ENCODE measurements at regions not wholly inside any gene's neighbourhood (a gene's known extent, or its start where the extent isn't known, plus 50 kb on each side); places are given as distances from the start of the nearest gene placed in this dataset.

- no peak overlapping the region for H3K27ac ChIP-seq
- no peak for TF ChIP-seq ZFX (IDR thresholded peaks at IDR 0.05; ENCODE audit: borderline replicate concordance)
- no peak for TF ChIP-seq CTCF (IDR thresholded peaks at IDR 0.05)
These were observed 2166.6 kb downstream of the TP53TG3F start for GRCh38 chr16:35626041-35626440.

GRCh38 chr16:35628976-35629375, 2169.6 kb downstream of the TP53TG3F start:
- TF ChIP-seq ZFX (IDR thresholded peaks at IDR 0.05; ENCODE audit: borderline replicate concordance) (no peak), CTCF (IDR thresholded peaks at IDR 0.05) (no peak)
- H3K27ac ChIP-seq = no peak overlapping the region

- TF ChIP-seq ZFX (IDR thresholded peaks at IDR 0.05; ENCODE audit: borderline replicate concordance) (no peak), CTCF (IDR thresholded peaks at IDR 0.05) (no peak)
These were observed 2172.0 kb downstream of the TP53TG3F start for GRCh38 chr16:35631261-35631945.

GRCh38 chr16:35636480-35637230, 2177.2 kb downstream of the TP53TG3F start:
- TF ChIP-seq ZFX (IDR thresholded peaks at IDR 0.05; ENCODE audit: borderline replicate concordance) = no peak
- TF ChIP-seq CTCF (IDR thresholded peaks at IDR 0.05) = no peak
- H3K27ac ChIP-seq = no peak overlapping the region

More at GRCh38 chr16:35631261-35631945, 2172.0 kb downstream of the TP53TG3F start:
- no peak overlapping the region for H3K27ac ChIP-seq

- TF ChIP-seq ZFX (IDR thresholded peaks at IDR 0.05; ENCODE audit: borderline replicate concordance) (no peak), CTCF (IDR thresholded peaks at IDR 0.05) (no peak)
- no peak overlapping the region for H3K27ac ChIP-seq
These were observed 2178.3 kb downstream of the TP53TG3F start for GRCh38 chr16:35637683-35638082.

GRCh38 chr16:35639233-35640205, 2180.1 kb downstream of the TP53TG3F start:
- H3K27ac ChIP-seq = no peak overlapping the region
- TF ChIP-seq CTCF (IDR thresholded peaks at IDR 0.05) = no peak
- TF ChIP-seq ZFX (IDR thresholded peaks at IDR 0.05; ENCODE audit: borderline replicate concordance) = no peak
